Activated CD4-positive, alpha-beta T cell treated with anti-CD3 and anti-CD28 coated beads for 48 hours (primary cell): ENCODE measurements at regions not wholly inside any gene's neighbourhood (a gene's known extent, or its start where the extent isn't known, plus 50 kb on each side); places are given as distances from the start of the nearest gene placed in this dataset.

Source experiments
- DNase-seq: peaks from one replicate; pipeline ENCODE4 v3.0.0-alpha.2; 2020

- DNase-seq = no peak
These were observed 153.4 kb downstream of the CHRM3 start for GRCh38 chr1:239539812-239540211.

- no peak for DNase-seq
These were observed 157.5 kb downstream of the CHRM3 start for GRCh38 chr1:239543873-239544272.

GRCh38 chr1:239545466-239545865 lies 159.1 kb downstream of the CHRM3 start:
- no peak for DNase-seq

DNA sequence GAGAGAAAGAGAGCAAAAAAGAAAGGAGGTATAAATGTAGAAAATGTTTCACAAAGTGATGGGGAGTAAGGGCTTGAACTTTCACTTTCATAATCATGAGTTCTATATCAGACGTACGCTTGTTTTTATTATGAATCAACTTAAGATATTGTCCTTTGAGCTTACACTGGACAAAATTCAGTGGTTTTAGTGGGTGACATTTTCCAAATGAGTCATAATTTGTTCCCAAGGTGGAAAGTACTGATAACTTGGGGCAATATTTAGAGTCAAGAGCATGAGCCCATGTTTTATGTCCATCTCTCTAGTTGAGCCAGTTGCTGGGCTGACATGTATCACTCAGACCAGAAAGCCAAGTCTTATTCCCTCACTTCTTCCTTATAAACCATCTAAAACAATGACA lies 161.6 kb downstream of the CHRM3 start:
- DNase-seq = no peak

DNA sequence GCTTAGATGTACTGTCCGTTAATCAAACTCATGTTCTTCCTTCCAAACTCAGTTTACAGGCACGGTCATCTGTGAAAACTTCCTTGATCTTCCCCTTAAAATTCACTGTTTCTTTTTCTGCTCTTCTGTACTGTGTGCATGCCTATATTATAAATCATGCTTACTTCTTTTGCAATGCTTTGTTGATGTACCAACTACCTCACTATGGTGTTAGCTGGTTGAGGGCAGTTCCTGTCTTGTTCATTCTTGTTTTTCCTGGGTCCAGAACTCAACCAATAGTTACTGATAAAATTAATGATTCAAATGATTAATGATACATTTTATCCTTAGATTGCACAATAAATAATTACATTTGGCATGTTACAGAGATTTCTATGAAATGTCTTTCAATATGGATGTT lies 163.8 kb downstream of the CHRM3 start:
- DNase-seq = no peak

- no peak for DNase-seq
These were observed 169.0 kb downstream of the CHRM3 start for GRCh38 chr1:239555350-239555749.

DNA sequence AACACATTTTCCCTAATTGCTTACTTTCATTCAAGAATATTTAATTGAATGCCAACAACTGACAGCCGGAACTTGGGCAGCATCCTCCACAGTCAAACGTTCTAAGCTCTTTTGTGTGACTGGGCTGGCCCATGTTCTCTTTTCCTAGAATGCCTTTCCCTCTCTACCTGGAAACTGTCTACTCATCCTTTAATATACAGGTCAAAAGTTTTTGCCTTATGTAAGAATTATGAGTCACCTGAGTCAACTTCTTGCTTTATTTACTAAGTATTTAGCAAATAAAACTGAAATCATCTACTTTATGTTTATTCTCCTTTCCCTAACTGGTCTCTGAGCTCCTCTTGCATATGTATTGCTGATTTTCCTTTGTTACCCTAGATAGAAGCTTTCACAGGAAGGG lies 172.2 kb downstream of the CHRM3 start:
- DNase-seq = no peak

DNA sequence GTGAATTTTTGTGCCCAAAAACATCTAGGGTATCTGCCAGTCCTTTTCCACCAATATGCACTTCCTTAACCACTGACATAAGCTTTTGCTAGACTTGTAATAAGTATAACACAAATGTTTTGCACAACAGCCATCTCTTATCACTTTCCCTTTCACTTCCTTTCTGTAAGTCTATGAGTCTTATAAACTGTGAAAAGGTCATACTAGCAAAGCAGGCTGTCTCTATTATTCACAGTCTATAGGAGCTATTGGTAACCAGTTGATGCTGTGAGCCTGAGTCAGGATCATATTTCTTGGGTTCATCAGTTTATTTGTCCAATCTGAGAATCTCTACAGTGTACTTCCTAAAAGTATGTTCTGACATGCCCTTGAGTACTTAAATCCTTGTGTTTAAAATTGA lies 172.6 kb downstream of the CHRM3 start:
- no peak for DNase-seq

GRCh38 chr1:239560921-239561320 lies 174.6 kb downstream of the CHRM3 start:
- DNase-seq = no peak

DNA sequence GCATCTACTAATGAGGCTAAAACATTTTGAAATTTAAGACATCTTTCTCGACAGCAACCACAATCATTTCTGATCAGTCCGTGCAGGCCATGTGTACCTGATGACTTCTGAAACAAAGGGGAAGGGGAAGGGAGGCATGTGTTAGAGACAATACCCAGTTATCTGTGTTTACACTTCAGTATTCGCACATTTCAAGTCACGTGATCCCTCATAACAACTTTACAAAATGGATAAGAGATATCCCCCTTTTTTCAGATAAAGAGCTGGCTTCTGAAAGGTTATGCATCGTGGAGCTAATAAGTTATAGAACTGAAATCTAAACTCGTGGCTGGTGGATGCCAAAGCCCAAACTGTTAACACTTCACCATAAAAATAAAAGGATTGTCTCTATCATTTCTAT lies 175.7 kb downstream of the CHRM3 start:
- DNase-seq = no peak

- no peak for DNase-seq
These were observed 177.3 kb downstream of the CHRM3 start for GRCh38 chr1:239563681-239564080.

GRCh38 chr1:239566074-239566473 lies 179.7 kb downstream of the CHRM3 start:
- no peak for DNase-seq

GRCh38 chr1:239570878-239571277 lies 184.5 kb downstream of the CHRM3 start:
- no peak for DNase-seq

- DNase-seq = no peak
These were observed 185.8 kb downstream of the CHRM3 start for GRCh38 chr1:239572183-239572582.

DNA sequence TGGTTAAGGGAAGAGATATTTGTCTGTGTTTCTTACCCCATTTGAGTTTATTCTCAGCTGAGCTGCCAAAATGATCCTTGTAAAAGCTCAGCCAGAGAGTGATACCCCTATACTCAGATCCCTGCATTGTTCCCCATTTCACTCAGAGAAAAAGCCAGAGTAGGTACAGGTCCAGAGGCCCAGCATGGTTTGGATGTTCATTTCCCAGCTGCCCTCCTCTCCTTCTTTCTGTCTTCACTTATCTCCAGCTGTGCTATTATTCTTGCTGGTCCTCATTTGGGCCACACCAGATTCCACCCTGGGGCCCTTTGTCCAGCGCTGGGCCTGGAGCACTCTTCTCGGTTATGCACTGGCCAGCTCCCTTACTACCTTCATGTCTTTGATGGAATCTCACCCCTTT lies 187.7 kb downstream of the CHRM3 start:
- DNase-seq = no peak

- no peak for DNase-seq
These were observed 188.7 kb downstream of the CHRM3 start for GRCh38 chr1:239575113-239575512.

DNA sequence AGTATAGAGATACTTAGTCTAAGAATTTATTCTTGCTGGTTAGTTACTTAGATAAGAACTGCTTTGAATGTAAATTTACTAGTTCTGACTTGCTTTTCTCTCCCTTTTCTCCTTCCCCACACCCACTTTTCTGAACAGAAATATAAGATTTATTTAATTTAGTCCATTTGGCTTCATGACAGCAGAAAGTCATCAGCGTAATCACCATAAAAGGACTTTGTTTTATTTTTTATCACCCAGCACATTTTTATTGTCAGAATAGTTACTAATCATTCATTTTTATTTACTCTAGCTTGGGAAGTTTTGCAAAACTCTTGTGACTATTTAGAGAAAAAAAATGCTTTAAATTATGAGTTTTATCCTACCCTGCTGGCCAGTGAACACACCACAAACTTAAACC lies 197.2 kb downstream of the CHRM3 start:
- DNase-seq = no peak

- no peak for DNase-seq
These were observed 199.8 kb downstream of the CHRM3 start for GRCh38 chr1:239586128-239586527.

DNA sequence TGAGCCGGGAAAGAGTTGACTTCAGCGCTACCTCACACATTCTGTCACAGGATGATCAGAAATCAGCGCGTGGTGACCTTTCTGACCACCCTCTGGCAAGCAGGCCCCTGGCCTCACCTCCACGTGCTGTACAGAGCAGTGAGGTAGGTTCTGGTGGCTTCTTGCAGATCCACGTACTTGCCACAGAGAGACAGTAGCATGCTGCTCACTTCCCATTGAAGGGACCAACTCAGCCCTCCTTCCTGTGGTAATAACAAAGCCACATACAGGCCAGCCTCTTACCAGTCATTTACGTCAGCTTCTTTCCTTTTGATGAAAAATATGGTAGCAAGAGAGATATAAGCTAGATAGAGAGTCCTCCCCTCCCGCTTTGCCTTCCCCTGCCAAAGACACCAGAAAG lies 200.7 kb downstream of the CHRM3 start:
- peak; percentile 27 for DNase-seq

DNA sequence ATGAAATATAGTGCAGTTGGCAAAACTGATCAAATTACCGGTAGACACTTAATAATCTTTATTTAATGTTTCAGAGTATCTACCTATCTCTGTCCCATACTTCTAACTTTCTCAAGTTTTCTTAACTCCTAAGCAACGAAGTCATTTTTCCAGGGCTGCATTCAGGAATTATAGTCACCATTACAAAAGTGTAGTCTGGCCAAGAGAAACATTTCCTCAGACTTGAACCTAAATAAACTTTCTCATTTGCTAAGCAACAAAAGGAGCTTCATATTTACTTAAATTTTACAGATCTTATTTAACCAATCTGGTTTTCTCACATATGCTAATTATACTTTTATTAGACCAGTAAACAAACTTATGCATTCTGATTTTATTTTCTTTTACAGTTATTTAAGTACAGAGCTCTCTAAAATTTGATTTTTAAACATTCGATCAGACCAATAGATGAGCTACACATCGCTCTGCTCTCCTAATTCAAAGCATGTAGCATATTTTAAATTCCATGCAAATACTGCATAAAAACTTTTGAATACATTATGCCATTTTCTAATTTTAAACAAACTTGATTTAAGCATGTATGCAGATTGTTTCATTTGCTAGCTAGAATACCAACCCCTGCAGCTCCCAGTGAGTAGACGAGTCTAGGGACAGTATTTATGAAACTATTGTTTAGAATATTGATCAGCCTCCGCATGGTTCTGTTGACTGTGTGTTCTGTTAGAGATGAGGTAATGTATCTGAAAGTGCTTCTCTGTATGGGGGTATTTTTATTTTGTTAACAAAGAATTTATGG lies 201.4 kb downstream of the CHRM3 start:
- DNase-seq = no peak

DNA sequence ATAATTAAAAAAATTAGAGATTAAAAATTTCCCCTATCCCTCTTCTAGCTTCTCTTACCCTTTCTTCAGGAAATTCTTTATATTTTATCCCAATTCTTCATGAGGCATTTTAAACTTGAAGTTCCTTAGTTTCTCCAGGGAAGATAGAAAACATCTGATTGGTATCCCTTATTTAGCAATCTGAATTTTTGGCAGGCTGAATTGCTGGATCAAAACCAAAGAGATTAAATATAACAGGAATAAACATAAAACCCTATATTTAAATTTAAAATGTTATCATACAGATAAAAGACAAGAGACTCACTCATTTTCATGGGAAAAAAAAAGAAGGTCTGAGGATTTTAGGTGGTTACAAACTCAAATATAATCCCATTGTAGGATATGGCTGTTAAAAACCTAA lies 204.2 kb downstream of the CHRM3 start:
- DNase-seq = no peak

DNA sequence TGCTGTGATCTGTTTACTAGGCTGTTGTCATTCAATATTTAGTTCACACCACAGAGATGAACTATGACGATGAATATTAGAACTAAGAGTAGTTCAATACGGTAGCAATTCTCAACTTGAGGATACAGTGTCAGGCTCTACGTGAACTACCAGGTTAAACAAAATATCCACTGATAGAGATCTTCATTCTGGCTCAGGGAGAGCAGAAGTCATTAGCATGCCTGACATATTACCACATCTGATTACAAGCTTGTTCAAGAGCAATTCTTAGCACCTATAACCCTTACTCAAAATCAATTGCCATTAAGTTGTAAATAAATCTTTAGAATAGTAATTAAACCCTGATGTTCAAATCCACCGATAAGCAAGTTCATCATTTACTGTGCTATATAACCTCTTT lies 207.2 kb downstream of the CHRM3 start:
- no peak for DNase-seq

DNA sequence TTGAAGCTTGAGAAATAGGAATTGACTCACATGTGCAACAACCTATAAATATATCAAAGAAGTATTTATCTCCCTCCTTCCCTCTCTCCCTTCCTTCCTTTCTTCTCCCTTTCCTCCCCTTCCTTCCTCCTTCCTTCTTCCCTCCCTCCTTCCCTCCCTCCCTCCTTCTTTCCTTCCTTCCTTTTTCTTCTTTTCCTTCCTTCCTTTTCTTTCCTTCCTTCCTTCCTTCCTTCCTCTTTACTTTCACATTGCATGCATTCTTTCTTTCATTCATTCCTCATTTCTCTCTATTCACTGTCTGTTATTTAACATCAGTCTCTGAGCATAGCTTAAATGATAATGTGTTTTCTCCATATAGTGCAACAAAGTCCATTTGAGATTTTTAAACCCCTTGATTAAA lies 214.2 kb downstream of the CHRM3 start:
- no peak for DNase-seq

GRCh38 chr1:239601108-239601507 lies 214.7 kb downstream of the CHRM3 start:
- DNase-seq = no peak

GRCh38 chr1:239603530-239603929 lies 217.2 kb downstream of the CHRM3 start:
- no peak for DNase-seq
